ENCODE measurements at regions not wholly inside any gene's neighbourhood (a gene's known extent, or its start where the extent isn't known, plus 50 kb on each side); places are given as distances from the start of the nearest gene placed in this dataset.

GRCh38 chr3:187430576-187430975 lies 62.4 kb downstream of the RTP4 start:
- no peak for DNase-seq
- in situ Hi-C loops (cut with HindIII; ENCODE audit: low pct_ligation_motif_present, low pct_unique_long_range_greater_than_20kb, low sequenced_read_pairs), result no loop called here

All from ACHN (cell line).